Fibroblast of the conjunctiva (primary cell): ENCODE measurements at regions not wholly inside any gene's neighbourhood (a gene's known extent, or its start where the extent isn't known, plus 50 kb on each side); places are given as distances from the start of the nearest gene placed in this dataset.
"Not testable (repeated sequence)": the region's sequence is repeated elsewhere in the genome, so short reads cannot be mapped to it uniquely, and the experiment has no call there.

Experiments used
- DNase-seq: peaks from one replicate; pipeline ENCODE4 v3.0.0-alpha.2; 2010; ENCODE audit warnings: low read depth

GRCh38 chr4:96414853-96415252 lies 575.0 kb downstream of the PDHA2 start:
- not testable (repeated sequence) for DNase-seq

GRCh38 chr4:96429657-96430056 lies 589.8 kb downstream of the PDHA2 start:
- DNase-seq, result no peak

- no peak for DNase-seq
These were observed 591.2 kb downstream of the PDHA2 start for GRCh38 chr4:96431094-96431493.

GRCh38 chr4:96448315-96448872 lies 608.5 kb downstream of the PDHA2 start:
- DNase-seq, result no peak

- no peak for DNase-seq
These were observed 615.3 kb downstream of the PDHA2 start for GRCh38 chr4:96455045-96455720.

- not testable (repeated sequence) for DNase-seq
These were observed 618.1 kb downstream of the PDHA2 start for GRCh38 chr4:96458031-96458430.

GRCh38 chr4:96459105-96459504 lies 619.2 kb downstream of the PDHA2 start:
- no peak for DNase-seq

GRCh38 chr4:96465834-96466233 lies 625.9 kb downstream of the PDHA2 start:
- DNase-seq, result no peak

GRCh38 chr4:96471956-96472867 lies 632.3 kb downstream of the PDHA2 start:
- DNase-seq, result no peak

GRCh38 chr4:96473246-96473645 lies 633.4 kb downstream of the PDHA2 start:
- DNase-seq, result no peak

- DNase-seq, result no peak
These were observed 643.6 kb downstream of the PDHA2 start for GRCh38 chr4:96483308-96484030.

GRCh38 chr4:96486563-96486962 lies 646.7 kb downstream of the PDHA2 start:
- DNase-seq, result no peak

GRCh38 chr4:96497621-96498020 lies 657.7 kb downstream of the PDHA2 start:
- no peak for DNase-seq

GRCh38 chr4:96504386-96504785 lies 664.5 kb downstream of the PDHA2 start:
- no peak for DNase-seq

- DNase-seq, result no peak
These were observed 669.3 kb downstream of the PDHA2 start for GRCh38 chr4:96509039-96509741.

GRCh38 chr4:96519291-96519690 lies 679.4 kb downstream of the PDHA2 start:
- DNase-seq, result no peak

GRCh38 chr4:96521046-96521536 lies 681.2 kb downstream of the PDHA2 start:
- no peak for DNase-seq

GRCh38 chr4:96523611-96524010 lies 683.7 kb downstream of the PDHA2 start:
- no peak for DNase-seq

GRCh38 chr4:96524311-96524875 lies 684.5 kb downstream of the PDHA2 start:
- DNase-seq, result no peak

GRCh38 chr4:96525898-96526297 lies 686.0 kb downstream of the PDHA2 start:
- no peak for DNase-seq

- no peak for DNase-seq
These were observed 686.7 kb downstream of the PDHA2 start for GRCh38 chr4:96526625-96527024.
